ENCODE measurements at regions not wholly inside any gene's neighbourhood (a gene's known extent, or its start where the extent isn't known, plus 50 kb on each side); places are given as distances from the start of the nearest gene placed in this dataset.

DNA sequence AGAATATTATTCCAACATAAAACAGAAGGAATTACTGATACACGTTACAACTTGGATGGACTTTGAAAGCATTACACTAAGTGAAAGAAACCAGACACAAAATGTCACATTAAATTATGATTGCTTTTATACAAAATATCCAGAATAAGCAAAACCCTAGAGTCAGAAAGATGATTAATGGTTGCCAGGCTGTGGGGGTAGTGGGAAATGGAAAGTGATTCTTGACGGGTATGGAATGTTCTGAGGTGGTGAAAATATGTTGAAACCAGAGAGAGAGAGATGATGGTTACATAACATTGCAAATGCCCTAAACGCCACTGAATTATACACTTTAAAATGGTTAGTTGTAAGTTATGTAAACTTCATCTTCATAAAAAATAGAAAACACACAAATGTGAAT is 1057.2 kb upstream of the TMEFF2 start:
- H3K4me3 ChIP-seq (ENCODE audit: severe bottlenecking) = no peak overlapping the region
- ATAC-seq (ENCODE audit: low read depth) (no peak), DNase-seq (ENCODE audit: low spot score) (no peak)
- H3K27me3 ChIP-seq (ENCODE audit: insufficient read depth, poor library complexity, severe bottlenecking) = no peaks in the 10 kb centered on the region
- no peak overlapping the region for H3K27ac ChIP-seq (ENCODE audit: poor library complexity, severe bottlenecking)
- no peaks in the 10 kb centered on the region for H3K4me1 ChIP-seq (ENCODE audit: insufficient read depth, poor library complexity, severe bottlenecking)
- H3K36me3 ChIP-seq (ENCODE audit: low read depth) = no peaks in the 10 kb centered on the region
- TF ChIP-seq, protein P1, sequence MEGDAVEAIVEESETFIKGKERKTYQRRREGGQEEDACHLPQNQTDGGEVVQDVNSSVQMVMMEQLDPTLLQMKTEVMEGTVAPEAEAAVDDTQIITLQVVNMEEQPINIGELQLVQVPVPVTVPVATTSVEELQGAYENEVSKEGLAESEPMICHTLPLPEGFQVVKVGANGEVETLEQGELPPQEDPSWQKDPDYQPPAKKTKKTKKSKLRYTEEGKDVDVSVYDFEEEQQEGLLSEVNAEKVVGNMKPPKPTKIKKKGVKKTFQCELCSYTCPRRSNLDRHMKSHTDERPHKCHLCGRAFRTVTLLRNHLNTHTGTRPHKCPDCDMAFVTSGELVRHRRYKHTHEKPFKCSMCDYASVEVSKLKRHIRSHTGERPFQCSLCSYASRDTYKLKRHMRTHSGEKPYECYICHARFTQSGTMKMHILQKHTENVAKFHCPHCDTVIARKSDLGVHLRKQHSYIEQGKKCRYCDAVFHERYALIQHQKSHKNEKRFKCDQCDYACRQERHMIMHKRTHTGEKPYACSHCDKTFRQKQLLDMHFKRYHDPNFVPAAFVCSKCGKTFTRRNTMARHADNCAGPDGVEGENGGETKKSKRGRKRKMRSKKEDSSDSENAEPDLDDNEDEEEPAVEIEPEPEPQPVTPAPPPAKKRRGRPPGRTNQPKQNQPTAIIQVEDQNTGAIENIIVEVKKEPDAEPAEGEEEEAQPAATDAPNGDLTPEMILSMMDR (IDR thresholded peaks at IDR 0.05; ENCODE audit: poor library complexity, severe bottlenecking) = no peak
- no peaks in the 10 kb centered on the region for H3K9me3 ChIP-seq (ENCODE audit: severe bottlenecking)

DNA sequence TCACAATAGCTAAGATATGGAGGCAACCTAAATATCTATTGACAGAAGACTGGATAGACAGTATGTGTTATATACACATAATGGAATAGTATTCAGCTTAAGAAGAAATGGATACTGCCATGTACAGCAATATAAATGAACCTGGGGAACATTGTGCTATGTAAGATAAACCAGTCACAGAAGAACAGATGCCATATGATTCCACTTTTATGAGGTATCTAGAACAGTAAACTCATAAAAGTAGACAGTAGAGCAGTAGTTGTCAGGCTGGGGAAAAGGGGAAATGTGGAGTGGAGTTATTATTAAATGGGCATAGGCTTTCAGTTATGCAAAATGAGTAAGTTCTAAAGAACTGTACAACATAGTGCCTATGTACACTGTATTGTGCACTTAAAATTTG is 1055.7 kb upstream of the TMEFF2 start:
- no peak overlapping the region for H3K27ac ChIP-seq (ENCODE audit: poor library complexity, severe bottlenecking)
- TF ChIP-seq, protein P1 (IDR thresholded peaks at IDR 0.05; ENCODE audit: poor library complexity, severe bottlenecking) = no peak

DNA sequence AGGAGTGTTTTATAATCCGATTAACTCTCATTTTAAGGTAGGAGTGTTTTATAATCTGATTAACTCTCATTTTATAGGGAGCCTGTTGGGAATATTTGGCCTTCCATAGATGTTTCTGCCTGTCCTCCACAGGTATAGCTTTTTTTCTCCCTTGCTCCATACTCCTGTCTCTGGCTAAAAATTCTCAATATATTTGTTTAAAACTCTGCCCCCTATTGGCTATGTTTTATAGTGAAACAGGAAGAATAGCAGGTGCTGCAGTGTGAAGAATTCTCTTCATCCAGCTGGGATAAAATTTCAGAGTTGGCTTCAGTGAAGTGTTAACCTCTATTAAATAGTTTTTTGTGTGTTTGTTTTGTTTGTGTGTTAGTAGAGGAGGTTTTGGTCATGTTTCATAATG is 1046.0 kb upstream of the TMEFF2 start:
- H3K4me3 ChIP-seq (ENCODE audit: severe bottlenecking) = no peak overlapping the region
- no peaks in the 10 kb centered on the region for H3K9me3 ChIP-seq (ENCODE audit: severe bottlenecking)
- DNase-seq (ENCODE audit: low spot score) = no peak
- ATAC-seq (ENCODE audit: low read depth) = no peak
- H3K27ac ChIP-seq (ENCODE audit: poor library complexity, severe bottlenecking) = no peak overlapping the region
- H3K36me3 ChIP-seq (ENCODE audit: low read depth) = no peaks in the 10 kb centered on the region
- TF ChIP-seq, protein P1 (IDR thresholded peaks at IDR 0.05; ENCODE audit: poor library complexity, severe bottlenecking) = peak; percentile 25
- H3K4me1 ChIP-seq (ENCODE audit: insufficient read depth, poor library complexity, severe bottlenecking) = no peaks in the 10 kb centered on the region
- H3K27me3 ChIP-seq (ENCODE audit: insufficient read depth, poor library complexity, severe bottlenecking) = no peaks in the 10 kb centered on the region

More for the DNA sequence above, 1055.7 kb upstream of the TMEFF2 start:
- Histone ChIP-seq H3K36me3 (ENCODE audit: low read depth) (no peaks in the 10 kb centered on the region), H3K9me3 (ENCODE audit: severe bottlenecking) (no peaks in the 10 kb centered on the region), H3K4me1 (ENCODE audit: insufficient read depth, poor library complexity, severe bottlenecking) (no peaks in the 10 kb centered on the region), H3K4me3 (ENCODE audit: severe bottlenecking) (no peak overlapping the region), H3K27me3 (ENCODE audit: insufficient read depth, poor library complexity, severe bottlenecking) (no peaks in the 10 kb centered on the region)
- ATAC-seq (ENCODE audit: low read depth) (no peak), DNase-seq (ENCODE audit: low spot score) (no peak)

DNA sequence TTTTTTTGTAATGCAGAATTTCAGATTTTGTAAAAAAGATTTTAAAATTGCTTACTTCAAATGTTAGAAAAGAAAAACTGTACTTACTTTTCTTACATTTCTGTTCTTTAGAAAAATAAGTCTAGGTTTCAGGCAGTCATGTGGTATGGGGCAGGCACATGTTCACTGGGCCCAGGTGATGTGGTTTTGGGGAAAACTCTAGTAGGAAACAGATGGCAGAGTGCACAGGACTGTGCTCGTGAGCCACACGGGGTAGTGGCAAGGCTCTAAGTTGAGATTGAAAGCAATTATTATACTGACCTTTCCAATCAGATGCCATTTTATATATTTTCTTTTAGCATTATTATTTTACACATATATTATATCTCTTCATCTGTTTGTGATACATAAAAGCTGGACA is 1036.9 kb upstream of the TMEFF2 start:
- TF ChIP-seq, protein P1 (IDR thresholded peaks at IDR 0.05; ENCODE audit: poor library complexity, severe bottlenecking) = no peak
- no peak overlapping the region for H3K27ac ChIP-seq (ENCODE audit: poor library complexity, severe bottlenecking)

GRCh38 chr2:193228276-193228675 is 1033.5 kb upstream of the TMEFF2 start:
- TF ChIP-seq, protein P1 (IDR thresholded peaks at IDR 0.05; ENCODE audit: poor library complexity, severe bottlenecking) = no peak
- H3K9me3 ChIP-seq (ENCODE audit: severe bottlenecking) = no peaks in the 10 kb centered on the region
- H3K27me3 ChIP-seq (ENCODE audit: insufficient read depth, poor library complexity, severe bottlenecking) = peaks cover 3% of the 10 kb centered on the region
- H3K36me3 ChIP-seq (ENCODE audit: low read depth) = no peaks in the 10 kb centered on the region
- no peak for ATAC-seq (ENCODE audit: low read depth)
- H3K4me1 ChIP-seq (ENCODE audit: insufficient read depth, poor library complexity, severe bottlenecking) = no peaks in the 10 kb centered on the region
- no peak for DNase-seq (ENCODE audit: low spot score)
- no peak overlapping the region for H3K4me3 ChIP-seq (ENCODE audit: severe bottlenecking)
- no peak overlapping the region for H3K27ac ChIP-seq (ENCODE audit: poor library complexity, severe bottlenecking)

More for the DNA sequence above, 1036.9 kb upstream of the TMEFF2 start:
- no peak for DNase-seq (ENCODE audit: low spot score)
- no peak for ATAC-seq (ENCODE audit: low read depth)
- Histone ChIP-seq H3K4me1 (ENCODE audit: insufficient read depth, poor library complexity, severe bottlenecking) (no peaks in the 10 kb centered on the region), H3K4me3 (ENCODE audit: severe bottlenecking) (no peak overlapping the region), H3K27me3 (ENCODE audit: insufficient read depth, poor library complexity, severe bottlenecking) (peaks cover 3% of the 10 kb centered on the region), H3K36me3 (ENCODE audit: low read depth) (no peaks in the 10 kb centered on the region), H3K9me3 (ENCODE audit: severe bottlenecking) (no peaks in the 10 kb centered on the region)
